DOHH2 (cell line): ENCODE measurements at regions not wholly inside any gene's neighbourhood (a gene's known extent, or its start where the extent isn't known, plus 50 kb on each side); places are given as distances from the start of the nearest gene placed in this dataset.

ENCODE experiments used
- CTCF ChIP-seq: fragments of 200-600 bp; sonication (generic); IDR thresholded peaks from one replicate; pipeline ENCODE4 v1.5.1; 2014; ENCODE audit warnings: antibody characterized with exemption, mild to moderate bottlenecking, low read depth, low read length; ENCODE audit not compliant: poor library complexity, severe bottlenecking
- EZH2phosphoT487 ChIP-seq: fragments of 200-600 bp; sonication (generic); IDR thresholded peaks from 2 replicates; pipeline ENCODE4 v1.6.1; 2017; ENCODE audit warnings: borderline replicate concordance, mild to moderate bottlenecking, antibody characterized with exemption, low read length, moderate library complexity, mixed read lengths

- no peak for TF ChIP-seq CTCF
- TF ChIP-seq EZH2phosphoT487: no peak
Measured at GRCh38 chr18:57908092-57908491, 105.0 kb upstream of the ATP8B1 start.
